NCI-H1694 treated with DMSO at 0.1 percent for 48 hours (cell line): ENCODE measurements at regions not wholly inside any gene's neighbourhood (a gene's known extent, or its start where the extent isn't known, plus 50 kb on each side); places are given as distances from the start of the nearest gene placed in this dataset.

ENCODE experiments used
- DNase-seq: peaks from one replicate; lab custom pipeline; 2025; lab: John Stamatoyannopoulos, UW

- no peak for DNase-seq
Measured at GRCh38 chr9:108108280-108108851, 618.8 kb upstream of the KLF4 start.

GRCh38 chr9:108105885-108106284, 616.3 kb upstream of the KLF4 start:
- no peak for DNase-seq

- no peak for DNase-seq
Measured at GRCh38 chr9:108104991-108105390, 615.4 kb upstream of the KLF4 start.

GRCh38 chr9:108103046-108103693, 613.6 kb upstream of the KLF4 start:
- no peak for DNase-seq

- no peak for DNase-seq
Measured at GRCh38 chr9:108101410-108101809, 611.8 kb upstream of the KLF4 start.

- DNase-seq: no peak
Measured at GRCh38 chr9:108100571-108100970, 611.0 kb upstream of the KLF4 start.

GRCh38 chr9:108099854-108100253, 610.3 kb upstream of the KLF4 start:
- DNase-seq: no peak

GRCh38 chr9:108095496-108095895, 605.9 kb upstream of the KLF4 start:
- DNase-seq: no peak

- DNase-seq: no peak
Measured at GRCh38 chr9:108094676-108094993, 605.1 kb upstream of the KLF4 start.

GRCh38 chr9:108093773-108094675, 604.5 kb upstream of the KLF4 start:
- DNase-seq: no peak

- DNase-seq: no peak
Measured at GRCh38 chr9:108088916-108089315, 599.3 kb upstream of the KLF4 start.

- DNase-seq: no peak
Measured at GRCh38 chr9:108087781-108088180, 598.2 kb upstream of the KLF4 start.

GRCh38 chr9:108086624-108087023, 597.1 kb upstream of the KLF4 start:
- DNase-seq: no peak

- no peak for DNase-seq
Measured at GRCh38 chr9:108085294-108085693, 595.7 kb upstream of the KLF4 start.

- DNase-seq: no peak
Measured at GRCh38 chr9:108083796-108084352, 594.3 kb upstream of the KLF4 start.

GRCh38 chr9:108083160-108083750, 593.7 kb upstream of the KLF4 start:
- no peak for DNase-seq

GRCh38 chr9:108081112-108081511, 591.5 kb upstream of the KLF4 start:
- no peak for DNase-seq

GRCh38 chr9:108080285-108080684, 590.7 kb upstream of the KLF4 start:
- no peak for DNase-seq

GRCh38 chr9:108078811-108079210, 589.2 kb upstream of the KLF4 start:
- DNase-seq: no peak

GRCh38 chr9:108078375-108078774, 588.8 kb upstream of the KLF4 start:
- DNase-seq: no peak

GRCh38 chr9:108077556-108077955, 588.0 kb upstream of the KLF4 start:
- no peak for DNase-seq

GRCh38 chr9:108074900-108075299, 585.3 kb upstream of the KLF4 start:
- DNase-seq: no peak

- DNase-seq: no peak
Measured at GRCh38 chr9:108073823-108074222, 584.3 kb upstream of the KLF4 start.
